K562 (cell line): ENCODE measurements at regions not wholly inside any gene's neighbourhood (a gene's known extent, or its start where the extent isn't known, plus 50 kb on each side); places are given as distances from the start of the nearest gene placed in this dataset.

Experiments used
- ATAC-seq: fragments of 200-7000 bp; cut with Tn5 transposase; 3 replicates; pipeline ENCODE4 v1.9.1; 2020; ENCODE audit warnings: moderate library complexity
- BruUV-seq: library from RNA; stranded (reverse); fragments of 400-500 nt; replicated peaks from 2 replicates; lab custom pipeline; 2021; lab: Mats Ljungman, UMichigan
- CTCF ChIA-PET: fragments of 300-600 bp; formaldehyde crosslinking; extraction: SDS; loops from one replicate; lab custom pipeline; 2021; ENCODE audit warnings: low intra/inter-chr PET ratio; lab: Yijun Ruan, JAX
- POLR2A ChIA-PET: fragments of 300-600, 350-650 bp; sonication (Branson Sonifier 250); formaldehyde crosslinking; extraction: SDS; loops from one replicate; lab custom pipeline; 2021; ENCODE audit warnings: antibody characterized with exemption, inconsistent platforms; lab: Yijun Ruan, JAX
- DNase-seq, 4 experiments: peaks; one replicate each; pipeline versions ENCODE4 v3.0.0 to v3.0.0-alpha.2; 2011 to 2018; ENCODE audit warnings: low spot score in 3 of 4, mixed read lengths in 3 of 4; ENCODE audit errors: extremely low read depth in 1 of 4
- FAIRE-seq: peaks from 2 replicates; lab custom pipeline; 2011; peaks lifted over from hg19 to GRCh38; lab: Jason Lieb, UNC
- H2AFZ ChIP-seq: 2 replicates; pipeline ENCODE4 v1.6.0; 2011; ENCODE audit warnings: low read depth, low read length, control low read depth, inconsistent platforms
- H3K27ac ChIP-seq: fragments of 200-600 bp; 3 replicates; pipeline ENCODE4 v1.8.0; 2011; ENCODE audit warnings: low read depth, mild to moderate bottlenecking, control low read depth, inconsistent platforms, low read length, moderate library complexity, mixed read lengths; ENCODE audit errors: extremely low read depth
- H3K27me3 ChIP-seq, 2 experiments: fragments of 300-600 bp in 1 of 2; 2 replicates in 1 of 2; 3 replicates in 1 of 2; pipeline versions ENCODE4 v1.6.0 to v1.8.0; 2011; ENCODE audit warnings: inconsistent platforms in 2 of 2, low read length in 2 of 2, mild to moderate bottlenecking in 1 of 2, mixed read lengths in 1 of 2, moderate library complexity in 1 of 2; ENCODE audit not compliant: control insufficient read depth in 2 of 2, insufficient read depth in 2 of 2
- H3K36me3 ChIP-seq: fragments of 300-600 bp; 3 replicates; pipeline ENCODE4 v1.8.0; 2011; ENCODE audit warnings: mild to moderate bottlenecking, low read length, inconsistent platforms; ENCODE audit not compliant: control insufficient read depth, insufficient read depth
- H3K4me1 ChIP-seq, 2 experiments: fragments of 200-600 bp in 1 of 2; replicated peaks in 1 of 2; 2 replicates in 1 of 2; 3 replicates in 1 of 2; pipeline versions ENCODE4 v1.5.1 to v1.8.0; 2011; ENCODE audit warnings: inconsistent platforms in 2 of 2, low read length in 2 of 2, mild to moderate bottlenecking in 1 of 2, mixed read lengths in 1 of 2, moderate library complexity in 1 of 2; ENCODE audit not compliant: control insufficient read depth in 2 of 2, insufficient read depth in 2 of 2
- H3K4me2 ChIP-seq: 2 replicates; pipeline ENCODE4 v1.6.1; 2011; ENCODE audit warnings: low read length, control low read depth, inconsistent platforms, mixed read lengths; ENCODE audit not compliant: insufficient read depth
- H3K4me3 ChIP-seq: fragments of 200-600 bp; sonication (generic), shearing (Covaris generic); 2 replicates; pipeline ENCODE4 v1.5.1; 2016; ENCODE audit warnings: control low read depth, inconsistent platforms
- H3K79me2 ChIP-seq: fragments of 200-600 bp; 3 replicates; pipeline ENCODE4 v1.8.0; 2011; ENCODE audit warnings: low read length, inconsistent platforms; ENCODE audit not compliant: control insufficient read depth, insufficient read depth
- H3K9ac ChIP-seq, 2 experiments: 2 replicates each; pipeline versions ENCODE4 v1.6.0 to v1.6.1; 2011; ENCODE audit warnings: low read depth in 2 of 2, low read length in 2 of 2, control low read depth in 1 of 2, inconsistent platforms in 1 of 2, mild to moderate bottlenecking in 1 of 2, mixed read lengths in 1 of 2; ENCODE audit not compliant: insufficient read depth in 1 of 2
- H3K9me1 ChIP-seq: one replicate; pipeline ENCODE4 v1.6.0; 2011; ENCODE audit warnings: inconsistent platforms, mild to moderate bottlenecking, low read length, moderate library complexity; ENCODE audit not compliant: control insufficient read depth, insufficient read depth
- H3K9me3 ChIP-seq: replicated peaks from 2 replicates; pipeline ENCODE4 v1.5.1; 2011; ENCODE audit warnings: low read depth, low read length, inconsistent platforms; ENCODE audit not compliant: control insufficient read depth, insufficient read depth
- H4K20me1 ChIP-seq: replicated peaks from 2 replicates; pipeline ENCODE4 v1.6.1; 2011; ENCODE audit warnings: low read length, inconsistent platforms, mixed read lengths; ENCODE audit not compliant: control insufficient read depth, insufficient read depth
- CEBPG ChIP-seq, 3 experiments: fragments of 200-800 bp in 1 of 3; sonication (Bioruptor generic) in 1 of 3; sonication (generic) in 1 of 3; formaldehyde crosslinking in 1 of 3; IDR thresholded peaks in 2 of 3; conservative IDR thresholded peaks in 1 of 3; 2 replicates each; pipeline versions ENCODE4 v1.6.1 to v1.8.0; 2016 to 2022; ENCODE audit warnings: missing compliant biosample characterization in 2 of 3, missing genetic modification characterization in 2 of 3, mild to moderate bottlenecking in 1 of 3, missing genetic modification reagents in 1 of 3
- PHB ChIP-seq: fragments of 250-450 bp; sonication (Bioruptor Pico); IDR thresholded peaks from 2 replicates; pipeline ENCODE4 v1.5.0; 2021
- PURB ChIP-seq: sonication (generic); formaldehyde crosslinking; IDR thresholded peaks from 2 replicates; pipeline ENCODE4 v1.9.0; 2021; ENCODE audit warnings: low read depth, mild to moderate bottlenecking, missing genetic modification reagents
- RBM39 ChIP-seq: fragments of 200-400 bp; formaldehyde crosslinking; optimal IDR thresholded peaks from 2 replicates; pipeline ENCODE3; 2018; ENCODE audit warnings: low read depth, low read length
- SP2 ChIP-seq: IDR thresholded peaks from 2 replicates; pipeline ENCODE4 v1.6.1; 2011; ENCODE audit warnings: mild to moderate bottlenecking, low read depth, low read length, moderate library complexity; ENCODE audit not compliant: poor library complexity, severe bottlenecking; ENCODE audit errors: extremely low read depth
- WHSC1 ChIP-seq: IDR thresholded peaks from one replicate; pipeline ENCODE4 v1.6.1; 2012; ENCODE audit warnings: low read length, control low read depth, inconsistent platforms
- ZNF311 ChIP-seq: fragments of 250-450 bp; sonication (Bioruptor Pico); IDR thresholded peaks from 2 replicates; pipeline ENCODE4 v1.4.0; 2020; ENCODE audit warnings: mild to moderate bottlenecking, moderate library complexity
- WGBS: fragments of 100-300 bp; shearing (Covaris generic); methylation state at CpG from one replicate; pipeline ENCODE4 v1.1.6; 2016; ENCODE audit warnings: low coverage, mixed read lengths; ENCODE audit not compliant: insufficient coverage; ENCODE audit errors: missing lambda C conversion rate; 5-methylcytosine and 5-hydroxymethylcytosine counted together
- in situ Hi-C: fragments of 300-500 bp; cut with MboI; formaldehyde crosslinking; loops from 4 replicates; pipeline ENCODE4 v1.15.0; 2018; ENCODE audit warnings: inconsistent platforms, mixed read lengths
- intact Hi-C: fragments of 100-400 bp; cut with micrococcal nuclease; formaldehyde crosslinking; loops from 2 replicates; pipeline ENCODE4 v1.14.2; 2022
- TF ChIP-seq, protein P1 (sequence below): fragments of 450-650 bp; IDR thresholded peaks from 2 replicates; pipeline ENCODE4 v1.6.1; 2016
- TF ChIP-seq, protein P2 (sequence below): fragments of 450-650 bp; formaldehyde crosslinking; IDR thresholded peaks from 2 replicates; pipeline ENCODE4 v1.4.0; 2022; ENCODE audit warnings: missing genetic modification characterization
- TF ChIP-seq, protein P3 (sequence below), 2 experiments: fragments of 450-650 bp in 1 of 2; IDR thresholded peaks; 2 replicates each; pipeline ENCODE4 v1.6.1; 2011 to 2017; ENCODE audit warnings: low read depth in 2 of 2, antibody characterized with exemption in 1 of 2, borderline replicate concordance in 1 of 2, low read length in 1 of 2, mild to moderate bottlenecking in 1 of 2, mixed read lengths in 1 of 2; ENCODE audit not compliant: control insufficient read depth in 1 of 2

DNA sequence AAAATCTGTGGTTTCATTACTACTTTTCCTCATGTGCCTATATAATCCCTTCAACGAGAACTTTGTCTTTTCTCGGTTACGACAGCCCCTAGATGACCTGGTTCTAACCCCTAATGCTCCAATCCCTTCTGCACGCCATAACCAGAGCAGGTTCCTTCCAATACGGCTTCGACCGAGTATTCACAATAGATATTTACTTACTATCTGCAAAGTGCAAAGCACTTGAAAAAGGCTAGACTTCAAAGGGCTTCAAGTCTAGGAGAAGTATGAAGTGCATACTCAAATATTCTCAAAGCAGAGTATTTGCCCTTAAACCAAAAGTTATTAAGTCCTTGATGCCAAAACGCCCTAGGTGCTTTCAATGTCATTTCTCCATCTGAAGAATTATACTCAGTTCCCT, 63.4 kb upstream of the NHSL1 start:
- no TSS peak for BruUV-seq
- H3K9ac ChIP-seq: no peak overlapping the region
- WGBS: 1% methylated on average over 8 of the region's 8 CpGs
- H3K36me3 ChIP-seq: no peaks in the 10 kb centered on the region
- no peaks in the 10 kb centered on the region for H4K20me1 ChIP-seq
- CTCF ChIA-PET: no interaction called here
- no peak for TF ChIP-seq PURB (CRISPR knock-in tag)
- TF ChIP-seq, protein P1, sequence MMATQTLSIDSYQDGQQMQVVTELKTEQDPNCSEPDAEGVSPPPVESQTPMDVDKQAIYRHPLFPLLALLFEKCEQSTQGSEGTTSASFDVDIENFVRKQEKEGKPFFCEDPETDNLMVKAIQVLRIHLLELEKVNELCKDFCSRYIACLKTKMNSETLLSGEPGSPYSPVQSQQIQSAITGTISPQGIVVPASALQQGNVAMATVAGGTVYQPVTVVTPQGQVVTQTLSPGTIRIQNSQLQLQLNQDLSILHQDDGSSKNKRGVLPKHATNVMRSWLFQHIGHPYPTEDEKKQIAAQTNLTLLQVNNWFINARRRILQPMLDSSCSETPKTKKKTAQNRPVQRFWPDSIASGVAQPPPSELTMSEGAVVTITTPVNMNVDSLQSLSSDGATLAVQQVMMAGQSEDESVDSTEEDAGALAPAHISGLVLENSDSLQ: no peak
- TF ChIP-seq, protein P2, sequence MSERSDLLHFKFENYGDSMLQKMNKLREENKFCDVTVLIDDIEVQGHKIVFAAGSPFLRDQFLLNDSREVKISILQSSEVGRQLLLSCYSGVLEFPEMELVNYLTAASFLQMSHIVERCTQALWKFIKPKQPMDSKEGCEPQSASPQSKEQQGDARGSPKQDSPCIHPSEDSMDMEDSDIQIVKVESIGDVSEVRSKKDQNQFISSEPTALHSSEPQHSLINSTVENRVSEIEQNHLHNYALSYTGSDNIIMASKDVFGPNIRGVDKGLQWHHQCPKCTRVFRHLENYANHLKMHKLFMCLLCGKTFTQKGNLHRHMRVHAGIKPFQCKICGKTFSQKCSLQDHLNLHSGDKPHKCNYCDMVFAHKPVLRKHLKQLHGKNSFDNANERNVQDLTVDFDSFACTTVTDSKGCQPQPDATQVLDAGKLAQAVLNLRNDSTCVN (CRISPR knock-in tag): no peak
- DNase-seq: no peak
- no peak overlapping the region for H3K4me3 ChIP-seq
- H3K9me1 ChIP-seq: no peaks in the 10 kb centered on the region
- in situ Hi-C loops: no loop called here
- no peak for ATAC-seq
- no peak overlapping the region for H3K4me2 ChIP-seq
- POLR2A ChIA-PET: no interaction called here
- no peaks in the 10 kb centered on the region for H3K4me1 ChIP-seq
- no peaks in the 10 kb centered on the region for H3K79me2 ChIP-seq
- peaks cover 11 to 41% of the 10 kb centered on the region in 2 experiments; a peak in 4 of 5 replicates for H3K27me3 ChIP-seq
- FAIRE-seq: no peak
- intact Hi-C loops: no loop called here
- H3K27ac ChIP-seq: no peak overlapping the region
- no peaks in the 10 kb centered on the region for H3K9me3 ChIP-seq
- no peak overlapping the region for H2AFZ ChIP-seq

DNA sequence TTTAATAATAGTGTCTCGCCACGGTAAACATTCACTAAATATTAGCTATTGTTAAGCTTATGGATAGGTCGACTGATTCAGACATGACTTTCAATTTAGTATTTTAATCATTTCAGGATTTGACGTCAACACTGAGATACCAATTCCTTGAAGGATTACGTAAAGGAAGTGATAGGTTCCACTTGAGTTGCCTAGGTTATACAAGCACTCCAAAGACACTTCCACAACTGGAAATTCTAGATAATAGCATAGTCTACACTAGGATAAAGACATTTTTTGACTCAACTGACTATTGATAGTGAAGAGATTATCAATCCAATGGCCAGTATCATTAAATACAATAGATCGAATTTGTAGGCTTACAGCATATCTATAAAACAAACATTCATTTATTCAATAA, 63.9 kb upstream of the NHSL1 start:
- Histone ChIP-seq H3K27me3 (peaks cover 11 to 47% of the 10 kb centered on the region in 2 experiments; a peak in 4 of 5 replicates), H2AFZ (no peak overlapping the region), H3K4me2 (no peak overlapping the region), H3K9me1 (no peaks in the 10 kb centered on the region), H3K27ac (no peak overlapping the region), H3K79me2 (no peaks in the 10 kb centered on the region), H3K4me3 (no peak overlapping the region), H3K9me3 (no peaks in the 10 kb centered on the region), H3K36me3 (no peaks in the 10 kb centered on the region), H3K4me1 (no peaks in the 10 kb centered on the region), H4K20me1 (no peaks in the 10 kb centered on the region), H3K9ac (no peak overlapping the region)
- ATAC-seq (no peak), FAIRE-seq (no peak), DNase-seq (no peak)
- no TSS peak for BruUV-seq
- intact Hi-C loops: no loop called here
- in situ Hi-C loops: no loop called here
- WGBS: 0% methylated on average over 6 of the region's 6 CpGs
- POLR2A ChIA-PET: no interaction called here
- CTCF ChIA-PET: interaction anchor here (0.7 kb wide), 1 partner anchor 25 kb away, joined by 3 read pairs; no protein-coding TSS in a partner anchor
- TF ChIP-seq PHB (CRISPR knock-in tag) (no peak), CEBPG (CRISPR knock-in tag; IDR thresholded peaks at IDR 0.05) (no peak), CEBPG (tag; conservative IDR thresholded peaks at IDR 0.05 in 1 of 2, IDR thresholded peaks at IDR 0.05 in 1 of 2) (no peak), SP2 (no peak), WHSC1 (no peak), ZNF311 (CRISPR knock-in tag) (no peak), RBM39 (no peak)
- TF ChIP-seq, protein P3, sequence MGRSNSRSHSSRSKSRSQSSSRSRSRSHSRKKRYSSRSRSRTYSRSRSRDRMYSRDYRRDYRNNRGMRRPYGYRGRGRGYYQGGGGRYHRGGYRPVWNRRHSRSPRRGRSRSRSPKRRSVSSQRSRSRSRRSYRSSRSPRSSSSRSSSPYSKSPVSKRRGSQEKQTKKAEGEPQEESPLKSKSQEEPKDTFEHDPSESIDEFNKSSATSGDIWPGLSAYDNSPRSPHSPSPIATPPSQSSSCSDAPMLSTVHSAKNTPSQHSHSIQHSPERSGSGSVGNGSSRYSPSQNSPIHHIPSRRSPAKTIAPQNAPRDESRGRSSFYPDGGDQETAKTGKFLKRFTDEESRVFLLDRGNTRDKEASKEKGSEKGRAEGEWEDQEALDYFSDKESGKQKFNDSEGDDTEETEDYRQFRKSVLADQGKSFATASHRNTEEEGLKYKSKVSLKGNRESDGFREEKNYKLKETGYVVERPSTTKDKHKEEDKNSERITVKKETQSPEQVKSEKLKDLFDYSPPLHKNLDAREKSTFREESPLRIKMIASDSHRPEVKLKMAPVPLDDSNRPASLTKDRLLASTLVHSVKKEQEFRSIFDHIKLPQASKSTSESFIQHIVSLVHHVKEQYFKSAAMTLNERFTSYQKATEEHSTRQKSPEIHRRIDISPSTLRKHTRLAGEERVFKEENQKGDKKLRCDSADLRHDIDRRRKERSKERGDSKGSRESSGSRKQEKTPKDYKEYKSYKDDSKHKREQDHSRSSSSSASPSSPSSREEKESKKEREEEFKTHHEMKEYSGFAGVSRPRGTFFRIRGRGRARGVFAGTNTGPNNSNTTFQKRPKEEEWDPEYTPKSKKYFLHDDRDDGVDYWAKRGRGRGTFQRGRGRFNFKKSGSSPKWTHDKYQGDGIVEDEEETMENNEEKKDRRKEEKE (IDR thresholded peaks at IDR 0.05; ENCODE audit: borderline replicate concordance in 1 of 2, control insufficient read depth in 1 of 2, low read depth in 2 of 2, low read length in 1 of 2): no peak
